ENCODE measurements at regions not wholly inside any gene's neighbourhood (a gene's known extent, or its start where the extent isn't known, plus 50 kb on each side); places are given as distances from the start of the nearest gene placed in this dataset.
"Not testable (repeated sequence)": the region's sequence is repeated elsewhere in the genome, so short reads cannot be mapped to it uniquely, and the experiment has no call there.

- DNase-seq: no peak
Observed at GRCh38 chr6:95660544-95660943, 83.2 kb downstream of the MANEA start.

GRCh38 chr6:95670011-95670463, 92.7 kb downstream of the MANEA start:
- no peak for DNase-seq

GRCh38 chr6:95676011-95676628, 98.8 kb downstream of the MANEA start:
- no peak for DNase-seq

GRCh38 chr6:95679981-95680380, 102.6 kb downstream of the MANEA start:
- no peak for DNase-seq

GRCh38 chr6:95681736-95682135, 104.4 kb downstream of the MANEA start:
- DNase-seq: no peak

- DNase-seq: no peak
Observed at GRCh38 chr6:95682476-95682875, 105.1 kb downstream of the MANEA start.

GRCh38 chr6:95685822-95686221, 108.5 kb downstream of the MANEA start:
- DNase-seq: no peak

- no peak for DNase-seq
Observed at GRCh38 chr6:95686272-95686671, 108.9 kb downstream of the MANEA start.

GRCh38 chr6:95686895-95687294, 109.6 kb downstream of the MANEA start:
- DNase-seq: no peak

- DNase-seq: no peak
Observed at GRCh38 chr6:95687839-95688238, 110.5 kb downstream of the MANEA start.

- DNase-seq: no peak
Observed at GRCh38 chr6:95690328-95690727, 113.0 kb downstream of the MANEA start.

- DNase-seq: no peak
Observed at GRCh38 chr6:95693108-95693507, 115.8 kb downstream of the MANEA start.

- no peak for DNase-seq
Observed at GRCh38 chr6:95698271-95698670, 120.9 kb downstream of the MANEA start.

- DNase-seq: no peak
Observed at GRCh38 chr6:95723638-95724037, 146.3 kb downstream of the MANEA start.

- no peak for DNase-seq
Observed at GRCh38 chr6:95725344-95725743, 148.0 kb downstream of the MANEA start.

GRCh38 chr6:95740157-95740556, 162.8 kb downstream of the MANEA start:
- DNase-seq: no peak

- DNase-seq: no peak
Observed at GRCh38 chr6:95741045-95741444, 163.7 kb downstream of the MANEA start.

GRCh38 chr6:95742767-95743289, 165.5 kb downstream of the MANEA start:
- no peak for DNase-seq

- DNase-seq: no peak
Observed at GRCh38 chr6:95743591-95743990, 166.3 kb downstream of the MANEA start.

GRCh38 chr6:95758236-95759069, 181.1 kb downstream of the MANEA start:
- DNase-seq: not testable (repeated sequence)

- no peak for DNase-seq
Observed at GRCh38 chr6:95767897-95768463, 190.6 kb downstream of the MANEA start.

- DNase-seq: no peak
Observed at GRCh38 chr6:95768539-95768938, 191.2 kb downstream of the MANEA start.

GRCh38 chr6:95777338-95777737, 200.0 kb downstream of the MANEA start:
- no peak for DNase-seq

- no peak for DNase-seq
Observed at GRCh38 chr6:95780037-95780436, 202.7 kb downstream of the MANEA start.

All from NCI-H1092 (cell line).